ENCODE measurements at regions not wholly inside any gene's neighbourhood (a gene's known extent, or its start where the extent isn't known, plus 50 kb on each side); places are given as distances from the start of the nearest gene placed in this dataset.

DNA sequence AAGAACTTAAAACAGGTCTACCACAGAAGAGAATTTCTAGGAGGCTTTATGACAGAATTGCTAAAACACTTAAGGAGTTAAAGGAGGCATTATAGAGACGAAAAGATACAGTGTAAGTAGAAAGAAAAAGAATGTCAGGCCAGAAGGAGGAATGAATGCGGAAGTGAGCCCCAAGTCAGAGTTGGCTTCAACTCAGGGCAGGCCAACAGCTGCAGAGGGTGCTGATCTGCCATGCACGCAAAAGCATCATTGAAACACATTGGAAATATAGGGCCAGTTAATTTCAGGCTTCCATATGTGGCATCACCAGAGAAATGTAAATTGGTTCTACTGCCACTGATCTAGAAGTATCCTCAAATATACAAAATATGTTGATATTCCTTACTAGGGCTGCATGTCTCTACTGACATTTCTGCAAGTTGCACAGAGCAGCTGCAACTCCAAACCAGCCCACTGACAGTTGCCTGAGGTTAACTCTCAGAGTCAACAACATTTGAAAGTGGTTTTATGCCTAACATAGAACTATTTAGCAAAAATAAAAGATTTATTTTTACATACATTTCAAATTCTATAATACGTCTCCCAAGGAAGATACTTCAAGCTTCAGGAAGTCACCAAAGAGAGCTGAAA is 324.1 kb downstream of the C11orf87 start:
- no peaks in the 10 kb centered on the region for H3K79me2 ChIP-seq (ENCODE audit: insufficient read depth, low read length)

GRCh38 chr11:109747839-109748238 is 325.8 kb downstream of the C11orf87 start:
- no peak overlapping the region for H2AFZ ChIP-seq (ENCODE audit: low read depth, low read length)
- FAIRE-seq (no peak), DNase-seq (ENCODE audit: low read depth) (no peak)
- H3K9me3 Mint-ChIP-seq (ENCODE audit: unreplicated experiment), result peaks cover 2% of the 10 kb centered on the region
- no peak overlapping the region for H3K27ac ChIP-seq (ENCODE audit: low read depth, low read length)
- no peaks in the 10 kb centered on the region for H3K36me3 Mint-ChIP-seq (ENCODE audit: low read depth, unreplicated experiment)
- TF ChIP-seq EZH2 (IDR thresholded peaks at IDR 0.05; ENCODE audit: insufficient read depth, low read length), result no peak
- TF ChIP-seq, protein P1, sequence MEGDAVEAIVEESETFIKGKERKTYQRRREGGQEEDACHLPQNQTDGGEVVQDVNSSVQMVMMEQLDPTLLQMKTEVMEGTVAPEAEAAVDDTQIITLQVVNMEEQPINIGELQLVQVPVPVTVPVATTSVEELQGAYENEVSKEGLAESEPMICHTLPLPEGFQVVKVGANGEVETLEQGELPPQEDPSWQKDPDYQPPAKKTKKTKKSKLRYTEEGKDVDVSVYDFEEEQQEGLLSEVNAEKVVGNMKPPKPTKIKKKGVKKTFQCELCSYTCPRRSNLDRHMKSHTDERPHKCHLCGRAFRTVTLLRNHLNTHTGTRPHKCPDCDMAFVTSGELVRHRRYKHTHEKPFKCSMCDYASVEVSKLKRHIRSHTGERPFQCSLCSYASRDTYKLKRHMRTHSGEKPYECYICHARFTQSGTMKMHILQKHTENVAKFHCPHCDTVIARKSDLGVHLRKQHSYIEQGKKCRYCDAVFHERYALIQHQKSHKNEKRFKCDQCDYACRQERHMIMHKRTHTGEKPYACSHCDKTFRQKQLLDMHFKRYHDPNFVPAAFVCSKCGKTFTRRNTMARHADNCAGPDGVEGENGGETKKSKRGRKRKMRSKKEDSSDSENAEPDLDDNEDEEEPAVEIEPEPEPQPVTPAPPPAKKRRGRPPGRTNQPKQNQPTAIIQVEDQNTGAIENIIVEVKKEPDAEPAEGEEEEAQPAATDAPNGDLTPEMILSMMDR (IDR thresholded peaks at IDR 0.05; ENCODE audit: insufficient read depth, low read depth, low read length), result no peak
- H3K79me2 ChIP-seq (ENCODE audit: insufficient read depth, low read length), result no peaks in the 10 kb centered on the region
- no peak overlapping the region for H3K4me2 ChIP-seq (ENCODE audit: low read length)
- H3K9ac ChIP-seq (ENCODE audit: low read length), result no peak overlapping the region
- no peaks in the 10 kb centered on the region for H4K20me1 ChIP-seq (ENCODE audit: insufficient read depth, low read length)
- H3K36me3 ChIP-seq (ENCODE audit: insufficient read depth, low read length), result no peaks in the 10 kb centered on the region
- H3K27me3 ChIP-seq (ENCODE audit: insufficient read depth, low read length), result peaks cover 2% of the 10 kb centered on the region
- peaks cover 6% of the 10 kb centered on the region for H3K4me1 Mint-ChIP-seq (ENCODE audit: low read depth, unreplicated experiment)
- no peaks in the 10 kb centered on the region for H3K9me3 ChIP-seq (ENCODE audit: insufficient read depth, low read depth, low read length)
- peaks cover 2% of the 10 kb centered on the region for H3K27me3 Mint-ChIP-seq (ENCODE audit: low read depth, unreplicated experiment)
- no peaks in the 10 kb centered on the region for H3K4me1 ChIP-seq (ENCODE audit: insufficient read depth, low read length)
- H3K27ac Mint-ChIP-seq (ENCODE audit: unreplicated experiment), result no peak overlapping the region
- no peak overlapping the region for H3K4me3 Mint-ChIP-seq (ENCODE audit: unreplicated experiment)
- H3K4me3 ChIP-seq (ENCODE audit: insufficient read depth, low read depth, low read length), result no peak overlapping the region

More for the DNA sequence above, 324.1 kb downstream of the C11orf87 start:
- Histone ChIP-seq H3K36me3 (ENCODE audit: insufficient read depth, low read length) (no peaks in the 10 kb centered on the region), H3K4me1 (ENCODE audit: insufficient read depth, low read length) (no peaks in the 10 kb centered on the region), H3K9me3 (ENCODE audit: insufficient read depth, low read depth, low read length) (no peaks in the 10 kb centered on the region), H3K27me3 (ENCODE audit: insufficient read depth, low read length) (peaks cover 2% of the 10 kb centered on the region), H3K4me3 (ENCODE audit: insufficient read depth, low read depth, low read length) (no peak overlapping the region), H3K27ac (ENCODE audit: low read depth, low read length) (no peak overlapping the region), H3K9ac (ENCODE audit: low read length) (no peak overlapping the region), H2AFZ (ENCODE audit: low read depth, low read length) (no peak overlapping the region), H3K4me2 (ENCODE audit: low read length) (no peak overlapping the region), H4K20me1 (ENCODE audit: insufficient read depth, low read length) (no peaks in the 10 kb centered on the region)
- TF ChIP-seq, protein P1 (IDR thresholded peaks at IDR 0.05; ENCODE audit: insufficient read depth, low read depth, low read length), result no peak
- TF ChIP-seq EZH2 (IDR thresholded peaks at IDR 0.05; ENCODE audit: insufficient read depth, low read length), result no peak
- FAIRE-seq (no peak), DNase-seq (ENCODE audit: low read depth) (no peak)
- Mint-ChIP-seq H3K27ac (ENCODE audit: unreplicated experiment) (no peak overlapping the region), H3K4me1 (ENCODE audit: low read depth, unreplicated experiment) (peaks cover 2% of the 10 kb centered on the region), H3K27me3 (ENCODE audit: low read depth, unreplicated experiment) (peaks cover 2% of the 10 kb centered on the region), H3K4me3 (ENCODE audit: unreplicated experiment) (no peak overlapping the region), H3K9me3 (ENCODE audit: unreplicated experiment) (peaks cover 2% of the 10 kb centered on the region), H3K36me3 (ENCODE audit: low read depth, unreplicated experiment) (no peaks in the 10 kb centered on the region)

DNA sequence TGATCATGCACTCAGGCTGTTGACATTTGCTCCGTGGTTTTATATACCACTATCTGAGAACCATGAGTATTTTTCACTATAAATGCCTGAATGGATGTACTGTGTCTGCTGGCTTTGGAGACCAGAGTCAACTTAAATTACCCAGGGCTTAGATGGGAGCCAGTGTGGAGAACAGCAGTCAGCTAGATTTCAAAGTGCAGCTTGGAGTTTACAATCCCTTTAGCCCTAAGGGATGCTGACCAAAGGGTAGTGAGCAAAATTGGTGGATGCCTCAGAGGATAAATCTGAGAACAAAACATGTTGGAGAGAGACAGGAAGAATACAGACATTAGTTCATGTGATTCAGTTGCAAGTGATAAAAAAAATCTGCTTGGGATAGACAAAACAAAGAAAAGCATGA is 327.5 kb downstream of the C11orf87 start:
- no peaks in the 10 kb centered on the region for H3K27me3 ChIP-seq (ENCODE audit: insufficient read depth, low read length)
- no peak overlapping the region for H3K4me2 ChIP-seq (ENCODE audit: low read length)
- peaks cover 2% of the 10 kb centered on the region for H3K27me3 Mint-ChIP-seq (ENCODE audit: low read depth, unreplicated experiment)
- FAIRE-seq, result no peak
- H3K36me3 ChIP-seq (ENCODE audit: insufficient read depth, low read length), result no peaks in the 10 kb centered on the region
- H2AFZ ChIP-seq (ENCODE audit: low read depth, low read length), result no peak overlapping the region
- no peaks in the 10 kb centered on the region for H3K4me1 ChIP-seq (ENCODE audit: insufficient read depth, low read length)
- H3K79me2 ChIP-seq (ENCODE audit: insufficient read depth, low read length), result no peaks in the 10 kb centered on the region
- H3K4me3 Mint-ChIP-seq (ENCODE audit: unreplicated experiment), result no peak overlapping the region
- peaks cover 2% of the 10 kb centered on the region for H3K9me3 Mint-ChIP-seq (ENCODE audit: unreplicated experiment)
- no peak overlapping the region for H3K4me3 ChIP-seq (ENCODE audit: insufficient read depth, low read depth, low read length)
- H3K9me3 ChIP-seq (ENCODE audit: insufficient read depth, low read depth, low read length), result no peaks in the 10 kb centered on the region
- no peak overlapping the region for H3K27ac ChIP-seq (ENCODE audit: low read depth, low read length)
- TF ChIP-seq, protein P1 (IDR thresholded peaks at IDR 0.05; ENCODE audit: insufficient read depth, low read depth, low read length), result no peak
- no peak for TF ChIP-seq EZH2 (IDR thresholded peaks at IDR 0.05; ENCODE audit: insufficient read depth, low read length)
- no peak overlapping the region for H3K9ac ChIP-seq (ENCODE audit: low read length)
- no peak for DNase-seq (ENCODE audit: low read depth)
- no peaks in the 10 kb centered on the region for H3K36me3 Mint-ChIP-seq (ENCODE audit: low read depth, unreplicated experiment)
- no peaks in the 10 kb centered on the region for H4K20me1 ChIP-seq (ENCODE audit: insufficient read depth, low read length)
- H3K27ac Mint-ChIP-seq (ENCODE audit: unreplicated experiment), result no peak overlapping the region
- H3K4me1 Mint-ChIP-seq (ENCODE audit: low read depth, unreplicated experiment), result peaks cover 6% of the 10 kb centered on the region
